B cell (primary cell): ENCODE measurements at regions not wholly inside any gene's neighbourhood (a gene's known extent, or its start where the extent isn't known, plus 50 kb on each side); places are given as distances from the start of the nearest gene placed in this dataset.

Source experiments
- ATAC-seq: fragments of 200-7000 bp; cut with Tn5 transposase; one replicate; pipeline ENCODE4 v1.10.0; 2021; ENCODE audit warnings: low read depth, mild to moderate bottlenecking, moderate number of reproducible peaks, moderate library complexity
- CTCF ChIA-PET: fragments of 350-600 bp; sonication (Branson Sonifier 250); formaldehyde crosslinking; loops from one replicate; lab custom pipeline; 2021; ENCODE audit warnings: antibody characterized with exemption, inconsistent platforms; lab: Charles Lee
- POLR2A ChIA-PET: fragments of 350-600 bp; sonication (Branson Sonifier 250); formaldehyde crosslinking; loops from one replicate; lab custom pipeline; 2021; ENCODE audit warnings: antibody characterized with exemption; lab: Charles Lee
- DNase-seq: peaks from one replicate; pipeline ENCODE4 v3.0.0; 2013
- H2AFZ ChIP-seq: 2 replicates; pipeline ENCODE4 v1.6.1; 2012; ENCODE audit warnings: mild to moderate bottlenecking, low read depth, low read length; ENCODE audit not compliant: insufficient read depth, poor library complexity, severe bottlenecking
- H3K27ac ChIP-seq, 2 donors: 1 replicate in 1 of 2; 2 replicates in 1 of 2; pipeline ENCODE4 v1.5.1; 2012 to 2013; ENCODE audit warnings: low read length in 2 of 2, mild to moderate bottlenecking in 2 of 2, moderate library complexity in 1 of 2
- H3K27me3 ChIP-seq, 4 experiments: fragments of 200-600 bp in 1 of 4; sonication (generic) in 1 of 4; replicated peaks in 1 of 4; 1 replicate in 2 of 4; 2 replicates in 2 of 4; pipeline versions ENCODE4 v1.6.1 to v1.7.0; 2013 to 2016; ENCODE audit warnings: low read length in 3 of 4, mild to moderate bottlenecking in 2 of 4, mixed read lengths in 1 of 4, moderate library complexity in 1 of 4; ENCODE audit not compliant: insufficient read depth in 4 of 4, control insufficient read depth in 3 of 4; ENCODE audit errors: control extremely low read depth in 1 of 4
- H3K36me3 ChIP-seq, 2 experiments: replicated peaks in 1 of 2; 1 replicate in 1 of 2; 2 replicates in 1 of 2; pipeline versions ENCODE4 v1.6.1 to v1.7.1; 2013; ENCODE audit warnings: low read length in 1 of 2; ENCODE audit not compliant: insufficient read depth in 2 of 2, control insufficient read depth in 1 of 2; ENCODE audit errors: control extremely low read depth in 1 of 2, extremely low read depth in 1 of 2
- H3K4me1 ChIP-seq, 2 donors: fragments of 200-600 bp in 1 of 2; sonication (generic) in 1 of 2; 1 replicate in 1 of 2; 2 replicates in 1 of 2; pipeline versions ENCODE4 v1.5.1 to v1.6.1; 2013 to 2017; ENCODE audit warnings: low read length in 2 of 2; ENCODE audit not compliant: control insufficient read depth in 2 of 2, insufficient read depth in 2 of 2
- H3K4me2 ChIP-seq: replicated peaks from 2 replicates; pipeline ENCODE3; 2012; ENCODE audit warnings: mild to moderate bottlenecking, low read depth, low read length; ENCODE audit not compliant: poor library complexity, severe bottlenecking
- H3K4me3 ChIP-seq, 5 experiments: fragments of 200-600 bp in 1 of 5; sonication (generic) in 1 of 5; 1 replicate in 3 of 5; 2 replicates in 2 of 5; pipeline versions ENCODE4 v1.5.1 to v1.7.0; 2011 to 2016; ENCODE audit warnings: low read length in 4 of 5, mild to moderate bottlenecking in 4 of 5, low read depth in 2 of 5, control low read depth in 1 of 5, moderate library complexity in 1 of 5; ENCODE audit not compliant: insufficient read depth in 1 of 5; ENCODE audit errors: control extremely low read depth in 1 of 5, extremely low read depth in 1 of 5
- H3K79me2 ChIP-seq: fragments of 200-600 bp; sonication (generic); one replicate; pipeline ENCODE4 v1.6.0; 2016; ENCODE audit warnings: low read length; ENCODE audit not compliant: control insufficient read depth, insufficient read depth
- H3K9ac ChIP-seq: fragments of 200-600 bp; sonication (generic); 2 replicates; pipeline ENCODE4 v1.6.1; 2017; ENCODE audit warnings: mild to moderate bottlenecking, low read length, moderate library complexity
- H3K9me3 ChIP-seq, 3 donors: one replicate each; pipeline versions ENCODE4 v1.6.1 to v1.7.1; 2013; ENCODE audit warnings: low read length in 2 of 3; ENCODE audit not compliant: control insufficient read depth in 2 of 3, insufficient read depth in 1 of 3; ENCODE audit errors: control extremely low read depth in 1 of 3
- H4K20me1 ChIP-seq: 2 replicates; pipeline ENCODE4 v1.6.0; 2012; ENCODE audit warnings: mild to moderate bottlenecking, low read length; ENCODE audit not compliant: insufficient read depth, control insufficient read depth, poor library complexity, severe bottlenecking
- H3K27ac Mint-ChIP-seq: one replicate; pipeline ENCODE4 v1.8.0; 2021; ENCODE audit warnings: mixed read lengths
- H3K27me3 Mint-ChIP-seq: one replicate; pipeline ENCODE4 v1.8.0; 2021; ENCODE audit warnings: mixed read lengths
- H3K4me1 Mint-ChIP-seq: one replicate; pipeline ENCODE4 v1.8.0; 2021; ENCODE audit warnings: mixed read lengths
- H3K4me3 Mint-ChIP-seq: one replicate; pipeline ENCODE4 v1.8.0; 2021; ENCODE audit warnings: mixed read lengths
- H3K9me3 Mint-ChIP-seq: one replicate; pipeline ENCODE4 v1.8.0; 2022; ENCODE audit warnings: mixed read lengths; ENCODE audit not compliant: insufficient read depth
- EZH2 ChIP-seq: IDR thresholded peaks from 2 replicates; pipeline ENCODE4 v1.6.1; 2012; ENCODE audit warnings: borderline replicate concordance, low read depth, mild to moderate bottlenecking, moderate library complexity, low read length; ENCODE audit not compliant: insufficient read depth, poor library complexity, severe bottlenecking
- WGBS: methylation state at CpG from one replicate; pipeline ENCODE4 v1.1.5; 2013; ENCODE audit warnings: missing lambda C conversion rate; ENCODE audit not compliant: insufficient coverage; 5-methylcytosine and 5-hydroxymethylcytosine counted together
- intact Hi-C: fragments of 100-400 bp; cut with micrococcal nuclease; formaldehyde crosslinking; loops from one replicate; pipeline ENCODE4 v1.10.0; 2022
- TF ChIP-seq, protein P1 (sequence below): fragments of 200-600 bp; IDR thresholded peaks from one replicate; pipeline ENCODE4 v1.8.0; 2022; ENCODE audit warnings: antibody characterized with exemption, mild to moderate bottlenecking

DNA sequence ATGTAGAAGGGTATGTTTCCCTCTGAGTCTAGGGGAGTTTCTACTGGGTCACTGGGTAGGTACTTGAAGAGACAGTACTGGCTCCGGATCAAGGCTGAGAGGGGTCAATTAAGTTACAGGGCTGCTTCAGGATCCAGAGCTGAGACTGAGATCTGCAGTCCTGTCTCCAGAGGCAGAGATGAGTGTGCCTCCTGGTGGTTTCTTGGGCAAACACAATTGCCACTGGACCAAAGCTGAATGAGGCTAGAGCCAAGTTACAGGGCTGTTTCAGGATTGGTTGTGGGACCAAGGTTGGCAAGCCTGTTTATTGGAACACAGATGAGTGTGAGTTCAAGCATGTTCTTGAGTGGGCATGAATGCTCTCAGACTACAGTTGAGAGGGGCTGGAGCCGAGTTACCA, 157.9 kb downstream of the ADCYAP1 start:
- CTCF ChIA-PET: no interaction called here
- Histone ChIP-seq H3K27me3 (no peaks in the 10 kb centered on the region), H3K36me3 (no peaks in the 10 kb centered on the region), H3K4me2 (no peak overlapping the region), H3K4me1 (no peaks in the 10 kb centered on the region), H3K79me2 (no peaks in the 10 kb centered on the region), H3K27ac (no peak overlapping the region), H2AFZ (no peak overlapping the region), H3K9ac (no peak overlapping the region), H4K20me1 (no peaks in the 10 kb centered on the region), H3K9me3 (peaks cover 0 to 8% (median 0%) of the 10 kb centered on the region in 3 donors), H3K4me3 (no peak overlapping the region)
- DNase-seq: no peak
- TF ChIP-seq, protein P1, sequence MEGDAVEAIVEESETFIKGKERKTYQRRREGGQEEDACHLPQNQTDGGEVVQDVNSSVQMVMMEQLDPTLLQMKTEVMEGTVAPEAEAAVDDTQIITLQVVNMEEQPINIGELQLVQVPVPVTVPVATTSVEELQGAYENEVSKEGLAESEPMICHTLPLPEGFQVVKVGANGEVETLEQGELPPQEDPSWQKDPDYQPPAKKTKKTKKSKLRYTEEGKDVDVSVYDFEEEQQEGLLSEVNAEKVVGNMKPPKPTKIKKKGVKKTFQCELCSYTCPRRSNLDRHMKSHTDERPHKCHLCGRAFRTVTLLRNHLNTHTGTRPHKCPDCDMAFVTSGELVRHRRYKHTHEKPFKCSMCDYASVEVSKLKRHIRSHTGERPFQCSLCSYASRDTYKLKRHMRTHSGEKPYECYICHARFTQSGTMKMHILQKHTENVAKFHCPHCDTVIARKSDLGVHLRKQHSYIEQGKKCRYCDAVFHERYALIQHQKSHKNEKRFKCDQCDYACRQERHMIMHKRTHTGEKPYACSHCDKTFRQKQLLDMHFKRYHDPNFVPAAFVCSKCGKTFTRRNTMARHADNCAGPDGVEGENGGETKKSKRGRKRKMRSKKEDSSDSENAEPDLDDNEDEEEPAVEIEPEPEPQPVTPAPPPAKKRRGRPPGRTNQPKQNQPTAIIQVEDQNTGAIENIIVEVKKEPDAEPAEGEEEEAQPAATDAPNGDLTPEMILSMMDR: no peak
- TF ChIP-seq EZH2: no peak
- H3K9me3 Mint-ChIP-seq: peaks cover 3% of the 10 kb centered on the region
- H3K4me1 Mint-ChIP-seq: no peaks in the 10 kb centered on the region
- no peak overlapping the region for H3K27ac Mint-ChIP-seq
- WGBS: 76% methylated on average over 2 of the region's 2 CpGs
- ATAC-seq: no peak
- no peaks in the 10 kb centered on the region for H3K27me3 Mint-ChIP-seq
- intact Hi-C loops: no loop called here
- POLR2A ChIA-PET: no interaction called here
- H3K4me3 Mint-ChIP-seq: no peak overlapping the region

- DNase-seq: no peak
- no CpG with 5 or more reads among the region's 3 CpGs for WGBS
- ChIA-PET POLR2A (no interaction called here), CTCF (no interaction called here)
- TF ChIP-seq, protein P1: no peak
- TF ChIP-seq EZH2: no peak
- H3K36me3 ChIP-seq: no peaks in the 10 kb centered on the region
- H3K27ac ChIP-seq: no peak overlapping the region
- no peaks in the 10 kb centered on the region for H3K79me2 ChIP-seq
- no peaks in the 10 kb centered on the region for H3K9me3 ChIP-seq
- ATAC-seq: no peak
- Mint-ChIP-seq H3K27ac (no peak overlapping the region), H3K27me3 (no peaks in the 10 kb centered on the region), H3K9me3 (no peaks in the 10 kb centered on the region), H3K4me1 (no peaks in the 10 kb centered on the region), H3K4me3 (no peak overlapping the region)
- no peaks in the 10 kb centered on the region for H3K4me1 ChIP-seq
- no peak overlapping the region for H3K4me3 ChIP-seq
- H3K4me2 ChIP-seq: no peak overlapping the region
- H3K9ac ChIP-seq: no peak overlapping the region
- H2AFZ ChIP-seq: no peak overlapping the region
- intact Hi-C loops: no loop called here
- H3K27me3 ChIP-seq: no peaks in the 10 kb centered on the region
- H4K20me1 ChIP-seq: no peaks in the 10 kb centered on the region
Observed at GRCh38 chr18:1075322-1075721, 170.7 kb downstream of the ADCYAP1 start.
